ENCODE measurements at regions not wholly inside any gene's neighbourhood (a gene's known extent, or its start where the extent isn't known, plus 50 kb on each side); places are given as distances from the start of the nearest gene placed in this dataset.

- no peak for DNase-seq (ENCODE audit: low read depth in 2 of 2)
These were observed 144.3 kb upstream of the TNRC6C start for GRCh38 chr17:77814091-77814772.

- no peak for DNase-seq (ENCODE audit: low read depth in 2 of 2)
These were observed 143.2 kb upstream of the TNRC6C start for GRCh38 chr17:77815127-77815905.

GRCh38 chr17:77817953-77818352, 140.6 kb upstream of the TNRC6C start:
- DNase-seq (ENCODE audit: low read depth in 2 of 2), result no peak

- no peak for DNase-seq (ENCODE audit: low read depth in 2 of 2)
These were observed 139.0 kb upstream of the TNRC6C start for GRCh38 chr17:77819497-77819896.

GRCh38 chr17:77821114-77821513, 137.4 kb upstream of the TNRC6C start:
- DNase-seq (ENCODE audit: low read depth in 2 of 2), result no peak

- no peak for DNase-seq (ENCODE audit: low read depth in 2 of 2)
These were observed 136.0 kb upstream of the TNRC6C start for GRCh38 chr17:77822302-77823030.

GRCh38 chr17:77824102-77824779, 134.3 kb upstream of the TNRC6C start:
- no peak for DNase-seq (ENCODE audit: low read depth in 2 of 2)

GRCh38 chr17:77824780-77825280, 133.7 kb upstream of the TNRC6C start:
- DNase-seq (ENCODE audit: low read depth in 2 of 2), result no peak

- no peak for DNase-seq (ENCODE audit: low read depth in 2 of 2)
These were observed 132.9 kb upstream of the TNRC6C start for GRCh38 chr17:77825621-77826020.

GRCh38 chr17:77826132-77826873, 132.2 kb upstream of the TNRC6C start:
- no peak for DNase-seq (ENCODE audit: low read depth in 2 of 2)

GRCh38 chr17:77827039-77827438, 131.5 kb upstream of the TNRC6C start:
- DNase-seq (ENCODE audit: low read depth in 2 of 2), result no peak

- DNase-seq (ENCODE audit: low read depth in 2 of 2), result no peak
These were observed 131.0 kb upstream of the TNRC6C start for GRCh38 chr17:77827511-77827910.

- DNase-seq (ENCODE audit: low read depth in 2 of 2), result no peak
These were observed 129.6 kb upstream of the TNRC6C start for GRCh38 chr17:77828749-77829539.

GRCh38 chr17:77829843-77830799, 128.4 kb upstream of the TNRC6C start:
- DNase-seq (ENCODE audit: low read depth in 2 of 2), result peak; percentile 58 to 62

- DNase-seq (ENCODE audit: low read depth in 2 of 2), result no peak
These were observed 127.6 kb upstream of the TNRC6C start for GRCh38 chr17:77830816-77831473.

- no peak for DNase-seq (ENCODE audit: low read depth in 2 of 2)
These were observed 126.9 kb upstream of the TNRC6C start for GRCh38 chr17:77831474-77832179.

GRCh38 chr17:77832180-77832560, 126.3 kb upstream of the TNRC6C start:
- no peak for DNase-seq (ENCODE audit: low read depth in 2 of 2)

- DNase-seq (ENCODE audit: low read depth in 2 of 2), result no peak
These were observed 124.7 kb upstream of the TNRC6C start for GRCh38 chr17:77833769-77834168.

All from fibroblast of skin of left quadriceps (primary cell).